OCI-LY3 (cell line): ENCODE measurements at regions not wholly inside any gene's neighbourhood (a gene's known extent, or its start where the extent isn't known, plus 50 kb on each side); places are given as distances from the start of the nearest gene placed in this dataset.

Experiments
- H2AFZ ChIP-seq: fragments of 200-600, 300-600 bp; shearing (Covaris generic); 2 replicates; pipeline ENCODE4 v1.6.0; 2014; ENCODE audit warnings: antibody characterized with exemption, low read depth, low read length
- H3K27ac ChIP-seq: fragments of 200-600, 300-600 bp; sonication (generic); 2 replicates; pipeline ENCODE4 v1.5.1; 2014; ENCODE audit warnings: mild to moderate bottlenecking, low read length, moderate library complexity, mixed read lengths
- H3K27me3 ChIP-seq: fragments of 200-600, 300-600 bp; sonication (generic); 2 replicates; pipeline ENCODE4 v1.6.1; 2014; ENCODE audit warnings: low read depth, low read length, mixed read lengths
- H3K36me3 ChIP-seq: fragments of 200-600, 300-600 bp; sonication (generic); replicated peaks from 2 replicates; pipeline ENCODE3; 2014; ENCODE audit warnings: low read depth, low read length, mixed read lengths
- H3K4me1 ChIP-seq: fragments of 300-600, 200-600 bp; sonication (generic); 2 replicates; pipeline ENCODE4 v1.6.1; 2014; ENCODE audit warnings: low read length, mixed read lengths
- H3K4me2 ChIP-seq: fragments of 200-600, 300-600 bp; sonication (generic); 2 replicates; pipeline ENCODE4 v1.6.1; 2014; ENCODE audit warnings: low read length, mixed read lengths
- H3K4me3 ChIP-seq: fragments of 300-600, 200-600 bp; sonication (generic); 2 replicates; pipeline ENCODE4 v1.5.1; 2014; ENCODE audit warnings: antibody characterized with exemption, mild to moderate bottlenecking, low read length, moderate library complexity
- H3K79me2 ChIP-seq: fragments of 300-600, 200-600 bp; shearing (Covaris generic); 2 replicates; pipeline ENCODE4 v1.6.1; 2014; ENCODE audit warnings: mild to moderate bottlenecking, low read length, mixed read lengths
- H3K9ac ChIP-seq: fragments of 300-600, 200-600 bp; shearing (Covaris generic); 2 replicates; pipeline ENCODE4 v1.6.0; 2014; ENCODE audit warnings: mild to moderate bottlenecking, low read length, moderate library complexity
- H3K9me3 ChIP-seq: fragments of 200-600, 300-600 bp; shearing (Covaris generic); 2 replicates; pipeline ENCODE4 v1.6.1; 2014; ENCODE audit warnings: low read length, mixed read lengths; ENCODE audit not compliant: insufficient read depth
- H4K20me1 ChIP-seq: fragments of 200-600, 300-600 bp; sonication (generic); 2 replicates; pipeline ENCODE4 v1.6.1; 2016; ENCODE audit warnings: low read length, mixed read lengths; ENCODE audit not compliant: insufficient read depth
- EZH2phosphoT487 ChIP-seq: fragments of 200-600 bp; shearing (Covaris generic); IDR thresholded peaks from 2 replicates; pipeline ENCODE4 v1.6.1; 2018; ENCODE audit warnings: antibody characterized with exemption, mixed run types, low read depth
- TF ChIP-seq, protein P1 (sequence below): fragments of 200-600, 300-600 bp; sonication (generic); IDR thresholded peaks from 2 replicates; pipeline ENCODE4 v1.5.1; 2014; ENCODE audit warnings: antibody characterized with exemption, low read length, low read depth

DNA sequence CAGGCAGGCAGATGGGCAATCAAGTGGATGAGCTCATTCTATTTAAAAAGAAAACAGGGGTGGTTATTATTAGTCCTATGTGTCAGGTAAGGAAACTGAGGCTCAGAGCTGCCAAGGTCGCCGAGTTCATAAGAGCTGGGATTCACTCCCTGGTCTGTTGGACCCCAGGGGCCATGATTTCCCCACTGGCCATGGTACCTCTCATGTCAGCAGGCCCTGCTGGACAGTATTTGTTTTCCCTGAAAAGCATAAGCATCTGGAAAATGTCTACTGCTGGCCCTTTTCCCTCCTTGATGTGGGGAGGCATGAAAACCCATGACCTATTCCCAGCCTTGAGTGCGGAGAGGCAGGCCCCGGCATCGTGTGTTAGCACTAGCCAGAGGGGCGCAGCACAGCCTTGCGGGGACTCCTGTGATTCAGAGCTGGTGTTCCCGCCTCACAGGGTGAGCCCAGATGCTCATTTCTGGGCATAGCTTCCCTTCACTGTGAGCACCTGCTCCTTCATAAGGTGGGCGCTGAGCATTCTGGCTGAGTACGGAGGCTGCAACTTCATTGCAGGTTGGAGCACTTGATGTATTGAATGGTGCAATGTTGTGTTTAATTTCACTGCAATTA lies 617.5 kb downstream of the PTPRU start:
- no peaks in the 10 kb centered on the region for H3K9me3 ChIP-seq
- no peaks in the 10 kb centered on the region for H3K79me2 ChIP-seq
- H4K20me1 ChIP-seq = no peaks in the 10 kb centered on the region
- TF ChIP-seq, protein P1, sequence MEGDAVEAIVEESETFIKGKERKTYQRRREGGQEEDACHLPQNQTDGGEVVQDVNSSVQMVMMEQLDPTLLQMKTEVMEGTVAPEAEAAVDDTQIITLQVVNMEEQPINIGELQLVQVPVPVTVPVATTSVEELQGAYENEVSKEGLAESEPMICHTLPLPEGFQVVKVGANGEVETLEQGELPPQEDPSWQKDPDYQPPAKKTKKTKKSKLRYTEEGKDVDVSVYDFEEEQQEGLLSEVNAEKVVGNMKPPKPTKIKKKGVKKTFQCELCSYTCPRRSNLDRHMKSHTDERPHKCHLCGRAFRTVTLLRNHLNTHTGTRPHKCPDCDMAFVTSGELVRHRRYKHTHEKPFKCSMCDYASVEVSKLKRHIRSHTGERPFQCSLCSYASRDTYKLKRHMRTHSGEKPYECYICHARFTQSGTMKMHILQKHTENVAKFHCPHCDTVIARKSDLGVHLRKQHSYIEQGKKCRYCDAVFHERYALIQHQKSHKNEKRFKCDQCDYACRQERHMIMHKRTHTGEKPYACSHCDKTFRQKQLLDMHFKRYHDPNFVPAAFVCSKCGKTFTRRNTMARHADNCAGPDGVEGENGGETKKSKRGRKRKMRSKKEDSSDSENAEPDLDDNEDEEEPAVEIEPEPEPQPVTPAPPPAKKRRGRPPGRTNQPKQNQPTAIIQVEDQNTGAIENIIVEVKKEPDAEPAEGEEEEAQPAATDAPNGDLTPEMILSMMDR = no peak
- no peak for TF ChIP-seq EZH2phosphoT487
- no peak overlapping the region for H3K9ac ChIP-seq
- no peak overlapping the region for H3K4me3 ChIP-seq
- H3K4me1 ChIP-seq = no peaks in the 10 kb centered on the region
- no peaks in the 10 kb centered on the region for H3K27me3 ChIP-seq
- no peaks in the 10 kb centered on the region for H3K36me3 ChIP-seq
- H3K27ac ChIP-seq = no peak overlapping the region
- H2AFZ ChIP-seq = no peak overlapping the region
- no peak overlapping the region for H3K4me2 ChIP-seq

DNA sequence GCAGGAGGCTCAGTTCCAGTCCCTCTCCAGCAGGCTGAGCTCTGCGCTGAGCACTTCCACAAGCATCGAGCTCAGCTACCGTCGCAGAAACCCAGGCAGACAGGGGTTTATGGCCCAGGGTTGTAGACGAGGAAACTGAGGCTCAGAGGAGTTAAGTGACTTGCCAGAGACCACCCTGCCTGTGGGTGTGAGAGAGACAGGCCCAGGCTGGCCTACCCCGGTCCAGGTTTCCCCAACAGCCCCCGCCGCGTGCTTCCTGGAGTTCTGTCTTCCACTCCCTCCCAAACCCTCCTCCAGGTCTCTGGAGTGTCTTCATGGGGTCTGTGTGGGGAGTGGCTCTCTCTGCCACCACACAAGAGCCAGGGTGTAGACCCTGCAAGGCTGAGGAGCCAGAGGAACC lies 615.9 kb downstream of the PTPRU start:
- H3K4me1 ChIP-seq = no peaks in the 10 kb centered on the region
- no peaks in the 10 kb centered on the region for H3K9me3 ChIP-seq
- H3K4me3 ChIP-seq = no peak overlapping the region
- H2AFZ ChIP-seq = no peak overlapping the region
- TF ChIP-seq EZH2phosphoT487 = no peak
- TF ChIP-seq, protein P1 = no peak
- no peak overlapping the region for H3K27ac ChIP-seq
- no peaks in the 10 kb centered on the region for H3K79me2 ChIP-seq
- no peak overlapping the region for H3K4me2 ChIP-seq
- no peaks in the 10 kb centered on the region for H3K27me3 ChIP-seq
- H3K36me3 ChIP-seq = no peaks in the 10 kb centered on the region
- H3K9ac ChIP-seq = no peak overlapping the region
- H4K20me1 ChIP-seq = no peaks in the 10 kb centered on the region

DNA sequence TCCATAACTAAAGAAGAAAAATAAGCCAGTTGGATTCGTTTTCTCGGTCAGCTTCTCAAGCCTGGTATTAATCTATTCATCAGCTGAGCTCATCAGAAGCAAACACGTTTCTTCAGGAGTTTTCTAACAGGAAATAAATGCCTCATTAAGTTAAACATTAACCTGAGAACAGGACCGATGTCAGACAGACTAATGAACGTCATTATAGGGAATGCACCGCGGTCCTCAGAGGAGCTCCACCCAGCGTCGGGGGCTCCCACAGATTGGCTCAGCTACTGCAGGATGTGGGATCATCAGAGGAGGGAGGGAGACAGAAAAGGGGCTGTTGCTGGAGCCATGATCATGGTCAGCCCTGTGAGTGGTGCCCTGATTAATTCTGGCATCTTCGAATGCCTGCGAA lies 615.4 kb downstream of the PTPRU start:
- no peak overlapping the region for H3K4me3 ChIP-seq
- no peaks in the 10 kb centered on the region for H3K36me3 ChIP-seq

DNA sequence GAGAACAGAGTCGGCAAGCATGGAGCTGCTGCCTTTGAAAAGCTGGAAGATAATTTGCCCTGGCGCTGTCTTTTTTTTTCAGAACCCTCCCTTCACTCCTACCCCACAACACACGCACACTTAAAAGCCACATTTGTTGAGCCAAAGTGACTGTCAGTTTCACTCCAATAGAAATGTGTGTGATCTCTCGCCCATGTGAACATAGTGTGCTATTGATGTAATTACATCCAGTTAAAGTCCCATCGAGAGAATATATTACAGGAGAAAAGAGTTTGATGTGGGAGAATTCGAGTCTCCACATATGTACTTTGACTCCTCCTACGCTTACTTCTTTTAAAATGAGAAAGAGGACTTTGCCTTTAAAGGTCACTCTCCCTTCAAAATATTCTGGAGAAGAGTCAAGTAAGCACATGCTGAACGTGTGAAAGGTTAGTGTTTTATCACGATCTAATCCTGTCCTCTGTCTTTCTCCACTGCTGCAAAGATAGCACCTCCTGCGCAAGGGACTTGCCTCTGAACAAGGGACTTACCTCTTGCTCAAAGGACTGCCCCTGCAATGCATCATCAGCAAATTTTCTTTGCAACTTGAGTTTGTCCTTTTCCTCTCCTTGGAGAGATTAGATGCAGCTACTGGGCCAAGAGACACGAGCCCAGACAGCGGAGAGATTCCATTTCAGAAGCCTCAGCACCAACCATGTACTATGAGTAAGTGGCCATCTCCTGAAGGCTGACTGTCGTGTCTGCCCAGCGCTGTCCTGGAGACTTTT lies 613.9 kb downstream of the PTPRU start:
- Histone ChIP-seq H3K4me3 (no peak overlapping the region), H3K9me3 (no peaks in the 10 kb centered on the region), H3K27ac (no peak overlapping the region), H3K9ac (no peak overlapping the region), H3K36me3 (no peaks in the 10 kb centered on the region), H4K20me1 (no peaks in the 10 kb centered on the region), H3K79me2 (no peaks in the 10 kb centered on the region), H3K4me1 (no peaks in the 10 kb centered on the region), H3K27me3 (no peaks in the 10 kb centered on the region), H3K4me2 (no peak overlapping the region), H2AFZ (no peak overlapping the region)
- TF ChIP-seq EZH2phosphoT487 = no peak
- TF ChIP-seq, protein P1 = no peak

More for the DNA sequence above, 615.4 kb downstream of the PTPRU start:
- no peaks in the 10 kb centered on the region for H3K27me3 ChIP-seq
- no peak overlapping the region for H3K4me2 ChIP-seq
- no peaks in the 10 kb centered on the region for H3K9me3 ChIP-seq
- no peaks in the 10 kb centered on the region for H3K79me2 ChIP-seq
- no peak overlapping the region for H2AFZ ChIP-seq
- no peaks in the 10 kb centered on the region for H4K20me1 ChIP-seq
- H3K9ac ChIP-seq = no peak overlapping the region
- TF ChIP-seq, protein P1 = no peak
- no peak for TF ChIP-seq EZH2phosphoT487
- no peaks in the 10 kb centered on the region for H3K4me1 ChIP-seq
- no peak overlapping the region for H3K27ac ChIP-seq
